HCEC 1CT (cell line): ENCODE measurements at regions not wholly inside any gene's neighbourhood (a gene's known extent, or its start where the extent isn't known, plus 50 kb on each side); places are given as distances from the start of the nearest gene placed in this dataset.
"Not testable (repeated sequence)": the region's sequence is repeated elsewhere in the genome, so short reads cannot be mapped to it uniquely, and the experiment has no call there.

Source experiments
- DNase-seq: peaks from one replicate; pipeline ENCODE4 v3.0.0-alpha.2; 2017

GRCh38 chr3:130800829-130801228 is 54.2 kb upstream of the PIK3R4 start:
- DNase-seq: no peak

- no peak for DNase-seq
These were observed 54.8 kb upstream of the PIK3R4 start for GRCh38 chr3:130801473-130801872.

GRCh38 chr3:130811557-130811956 is 64.9 kb upstream of the PIK3R4 start:
- DNase-seq: no peak

- no peak for DNase-seq
These were observed 68.3 kb upstream of the PIK3R4 start for GRCh38 chr3:130814691-130815472.

- no peak for DNase-seq
These were observed 70.2 kb upstream of the PIK3R4 start for GRCh38 chr3:130816561-130817445.

- DNase-seq: not testable (repeated sequence)
These were observed 71.4 kb upstream of the PIK3R4 start for GRCh38 chr3:130818066-130818465.

GRCh38 chr3:130820976-130821375 is 72.9 kb upstream of the ATP2C1 start:
- peak; percentile 54 for DNase-seq

- DNase-seq: no peak
These were observed 72.1 kb upstream of the ATP2C1 start for GRCh38 chr3:130821806-130822205.

GRCh38 chr3:130823241-130823884 is 70.5 kb upstream of the ATP2C1 start:
- DNase-seq: no peak

GRCh38 chr3:130823996-130824395 is 69.9 kb upstream of the ATP2C1 start:
- DNase-seq: no peak

- no peak for DNase-seq
These were observed 68.1 kb upstream of the ATP2C1 start for GRCh38 chr3:130825762-130826299.

- DNase-seq: no peak
These were observed 67.2 kb upstream of the ATP2C1 start for GRCh38 chr3:130826516-130827182.

- no peak for DNase-seq
These were observed 66.4 kb upstream of the ATP2C1 start for GRCh38 chr3:130827486-130827885.

- no peak for DNase-seq
These were observed 64.6 kb upstream of the ATP2C1 start for GRCh38 chr3:130828948-130829947.

- no peak for DNase-seq
These were observed 62.0 kb upstream of the ATP2C1 start for GRCh38 chr3:130831719-130832400.

- not testable (repeated sequence) for DNase-seq
These were observed 61.5 kb upstream of the ATP2C1 start for GRCh38 chr3:130832401-130832746.

- no peak for DNase-seq
These were observed 59.4 kb upstream of the ATP2C1 start for GRCh38 chr3:130834476-130834875.

- DNase-seq: peak; percentile 9
These were observed 58.4 kb upstream of the ATP2C1 start for GRCh38 chr3:130835483-130835882.

GRCh38 chr3:130838898-130839600 is 54.8 kb upstream of the ATP2C1 start:
- DNase-seq: no peak

- DNase-seq: no peak
These were observed 54.1 kb upstream of the ATP2C1 start for GRCh38 chr3:130839813-130840212.
